NT2/D1 (cell line): ENCODE measurements at regions not wholly inside any gene's neighbourhood (a gene's known extent, or its start where the extent isn't known, plus 50 kb on each side); places are given as distances from the start of the nearest gene placed in this dataset.
"Not testable (repeated sequence)": the region's sequence is repeated elsewhere in the genome, so short reads cannot be mapped to it uniquely, and the experiment has no call there.

Experiments
- SUZ12 ChIP-seq: IDR thresholded peaks from 2 replicates; pipeline ENCODE4 v1.6.1; 2011; ENCODE audit not compliant: insufficient read length, insufficient read depth; ENCODE audit errors: extremely low read depth
- ZNF274 ChIP-seq: IDR thresholded peaks from 2 replicates; pipeline ENCODE4 v1.6.1; 2011; ENCODE audit warnings: mild to moderate bottlenecking, low read depth, low read length

GRCh38 chr7:121674455-121674854, 198.5 kb upstream of the PTPRZ1 start:
- TF ChIP-seq SUZ12, ZNF274: not testable (repeated sequence)
